T-helper 1 cell treated with Interleukin-12 subunit alpha and Interleukin-12 subunit beta and Interleukin-4 antibody, amounts not matched to agents 30 μg/mL and 1 μg/mL, for 36 hours (primary cell): ENCODE measurements at regions not wholly inside any gene's neighbourhood (a gene's known extent, or its start where the extent isn't known, plus 50 kb on each side); places are given as distances from the start of the nearest gene placed in this dataset.

Experiments
- H3K27ac Mint-ChIP-seq: one replicate; pipeline ENCODE4 v1.8.0; 2021; ENCODE audit warnings: mild to moderate bottlenecking, mixed read lengths
- H3K27me3 Mint-ChIP-seq: one replicate; pipeline ENCODE4 v1.8.0; 2021; ENCODE audit warnings: low read depth, mixed read lengths
- H3K36me3 Mint-ChIP-seq: one replicate; pipeline ENCODE4 v1.8.0; 2021; ENCODE audit warnings: low read depth, mixed read lengths
- H3K4me1 Mint-ChIP-seq: one replicate; pipeline ENCODE4 v1.8.0; 2021; ENCODE audit warnings: low read depth, mixed read lengths
- H3K4me3 Mint-ChIP-seq: one replicate; pipeline ENCODE4 v1.8.0; 2021; ENCODE audit warnings: mild to moderate bottlenecking, moderate library complexity, mixed read lengths
- H3K9me3 Mint-ChIP-seq: one replicate; pipeline ENCODE4 v1.8.0; 2021; ENCODE audit warnings: mixed read lengths

- Mint-ChIP-seq H3K27me3 (no peaks in the 10 kb centered on the region), H3K27ac (no peak overlapping the region), H3K4me1 (no peaks in the 10 kb centered on the region), H3K4me3 (no peak overlapping the region), H3K9me3 (no peaks in the 10 kb centered on the region), H3K36me3 (no peaks in the 10 kb centered on the region)
Measured at GRCh38 chr11:70486731-70487130, 88.4 kb downstream of the CTTN start.

GRCh38 chr11:70487160-70487559 lies 88.8 kb downstream of the CTTN start:
- no peaks in the 10 kb centered on the region for H3K4me1 Mint-ChIP-seq
- no peaks in the 10 kb centered on the region for H3K9me3 Mint-ChIP-seq
- no peak overlapping the region for H3K4me3 Mint-ChIP-seq
- no peak overlapping the region for H3K27ac Mint-ChIP-seq
- H3K27me3 Mint-ChIP-seq, result no peaks in the 10 kb centered on the region
- H3K36me3 Mint-ChIP-seq, result no peaks in the 10 kb centered on the region

GRCh38 chr11:70487756-70488155 lies 89.4 kb downstream of the CTTN start:
- Mint-ChIP-seq H3K4me3 (no peak overlapping the region), H3K4me1 (no peaks in the 10 kb centered on the region), H3K9me3 (no peaks in the 10 kb centered on the region), H3K27ac (no peak overlapping the region), H3K36me3 (no peaks in the 10 kb centered on the region), H3K27me3 (no peaks in the 10 kb centered on the region)

GRCh38 chr11:70488171-70488703 lies 89.9 kb downstream of the CTTN start:
- Mint-ChIP-seq H3K36me3 (no peaks in the 10 kb centered on the region), H3K4me3 (no peak overlapping the region), H3K27me3 (no peaks in the 10 kb centered on the region), H3K4me1 (no peaks in the 10 kb centered on the region), H3K27ac (no peak overlapping the region), H3K9me3 (no peaks in the 10 kb centered on the region)

GRCh38 chr11:70489276-70489675 lies 90.9 kb downstream of the CTTN start:
- H3K27me3 Mint-ChIP-seq, result no peaks in the 10 kb centered on the region
- no peaks in the 10 kb centered on the region for H3K36me3 Mint-ChIP-seq
- H3K27ac Mint-ChIP-seq, result no peak overlapping the region
- no peaks in the 10 kb centered on the region for H3K4me1 Mint-ChIP-seq
- no peaks in the 10 kb centered on the region for H3K9me3 Mint-ChIP-seq
- no peak overlapping the region for H3K4me3 Mint-ChIP-seq

GRCh38 chr11:70490208-70490607 lies 91.9 kb downstream of the CTTN start:
- no peaks in the 10 kb centered on the region for H3K27me3 Mint-ChIP-seq
- no peaks in the 10 kb centered on the region for H3K9me3 Mint-ChIP-seq
- H3K4me3 Mint-ChIP-seq, result no peak overlapping the region
- no peak overlapping the region for H3K27ac Mint-ChIP-seq
- H3K36me3 Mint-ChIP-seq, result no peaks in the 10 kb centered on the region
- H3K4me1 Mint-ChIP-seq, result no peaks in the 10 kb centered on the region

- Mint-ChIP-seq H3K36me3 (no peaks in the 10 kb centered on the region), H3K27ac (no peak overlapping the region), H3K9me3 (no peaks in the 10 kb centered on the region), H3K27me3 (no peaks in the 10 kb centered on the region), H3K4me3 (no peak overlapping the region), H3K4me1 (no peaks in the 10 kb centered on the region)
Measured at GRCh38 chr11:70490723-70491558, 92.6 kb downstream of the CTTN start.

GRCh38 chr11:70491696-70492472 lies 93.6 kb downstream of the CTTN start:
- Mint-ChIP-seq H3K27me3 (no peaks in the 10 kb centered on the region), H3K9me3 (no peaks in the 10 kb centered on the region), H3K4me1 (no peaks in the 10 kb centered on the region), H3K36me3 (no peaks in the 10 kb centered on the region), H3K4me3 (no peak overlapping the region), H3K27ac (no peak overlapping the region)

GRCh38 chr11:70493089-70493474 lies 94.8 kb downstream of the CTTN start:
- Mint-ChIP-seq H3K4me1 (no peaks in the 10 kb centered on the region), H3K27me3 (no peaks in the 10 kb centered on the region), H3K9me3 (no peaks in the 10 kb centered on the region), H3K27ac (no peak overlapping the region), H3K4me3 (no peak overlapping the region), H3K36me3 (no peaks in the 10 kb centered on the region)

- H3K27ac Mint-ChIP-seq, result no peak overlapping the region
- no peak overlapping the region for H3K4me3 Mint-ChIP-seq
- H3K27me3 Mint-ChIP-seq, result no peaks in the 10 kb centered on the region
- H3K9me3 Mint-ChIP-seq, result no peaks in the 10 kb centered on the region
- H3K36me3 Mint-ChIP-seq, result no peaks in the 10 kb centered on the region
- H3K4me1 Mint-ChIP-seq, result no peaks in the 10 kb centered on the region
Measured at GRCh38 chr11:70493891-70494290, 95.6 kb downstream of the CTTN start.

- H3K4me3 Mint-ChIP-seq, result no peak overlapping the region
- no peak overlapping the region for H3K27ac Mint-ChIP-seq
- H3K9me3 Mint-ChIP-seq, result no peaks in the 10 kb centered on the region
- H3K27me3 Mint-ChIP-seq, result no peaks in the 10 kb centered on the region
- H3K36me3 Mint-ChIP-seq, result no peaks in the 10 kb centered on the region
- H3K4me1 Mint-ChIP-seq, result no peaks in the 10 kb centered on the region
Measured at GRCh38 chr11:70494559-70495350, 96.4 kb downstream of the CTTN start.

- Mint-ChIP-seq H3K4me1 (no peaks in the 10 kb centered on the region), H3K36me3 (no peaks in the 10 kb centered on the region), H3K27me3 (no peaks in the 10 kb centered on the region), H3K27ac (no peak overlapping the region), H3K9me3 (no peaks in the 10 kb centered on the region), H3K4me3 (no peak overlapping the region)
Measured at GRCh38 chr11:70495351-70496310, 97.3 kb downstream of the CTTN start.

GRCh38 chr11:70496591-70497535 lies 98.5 kb downstream of the CTTN start:
- Mint-ChIP-seq H3K4me3 (no peak overlapping the region), H3K9me3 (no peaks in the 10 kb centered on the region), H3K27ac (no peak overlapping the region), H3K4me1 (no peaks in the 10 kb centered on the region), H3K27me3 (no peaks in the 10 kb centered on the region), H3K36me3 (no peaks in the 10 kb centered on the region)
